ENCODE measurements at regions not wholly inside any gene's neighbourhood (a gene's known extent, or its start where the extent isn't known, plus 50 kb on each side); places are given as distances from the start of the nearest gene placed in this dataset.

DNA sequence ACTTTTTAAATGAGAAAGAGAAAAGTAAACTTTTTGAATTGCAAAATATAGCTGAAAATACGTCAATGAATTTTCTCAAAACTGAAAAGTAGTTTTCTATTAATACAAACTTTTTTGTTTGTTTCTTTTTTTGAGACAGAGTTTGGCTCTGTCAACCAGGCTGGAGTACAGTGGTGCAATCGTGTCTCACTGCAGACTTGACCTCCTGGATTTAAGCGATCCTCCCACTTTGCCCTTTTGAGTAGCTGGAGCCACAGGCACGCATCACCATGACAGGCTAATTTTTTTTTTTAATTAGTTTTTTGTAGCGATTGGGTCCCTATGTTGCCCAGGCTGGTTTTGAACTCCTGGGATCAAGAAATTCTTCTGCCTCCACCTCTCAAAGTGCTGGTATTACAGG lies 610.4 kb downstream of the ELAVL2 start:
- DNase-seq, result no peak

DNA sequence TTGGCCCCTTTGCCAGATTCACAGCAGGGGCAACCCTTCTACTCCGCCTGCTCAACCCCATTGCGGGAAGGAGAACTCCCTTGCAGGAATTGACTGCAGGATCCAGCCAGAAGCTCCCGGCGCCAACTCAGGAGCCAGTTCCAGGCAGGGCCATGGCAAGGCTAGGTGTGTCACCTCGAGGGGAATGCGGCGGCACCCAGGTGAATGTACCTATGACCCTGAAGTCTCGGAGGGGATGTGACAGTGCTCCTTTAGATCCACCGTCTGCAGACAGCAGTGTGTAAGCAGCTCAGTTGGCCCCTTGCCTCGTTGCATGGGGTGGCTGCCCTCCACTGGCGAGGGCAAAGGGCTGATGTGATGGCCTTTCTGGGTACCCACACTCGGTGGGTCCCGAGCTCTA lies 606.6 kb downstream of the ELAVL2 start:
- no peak for DNase-seq

DNA sequence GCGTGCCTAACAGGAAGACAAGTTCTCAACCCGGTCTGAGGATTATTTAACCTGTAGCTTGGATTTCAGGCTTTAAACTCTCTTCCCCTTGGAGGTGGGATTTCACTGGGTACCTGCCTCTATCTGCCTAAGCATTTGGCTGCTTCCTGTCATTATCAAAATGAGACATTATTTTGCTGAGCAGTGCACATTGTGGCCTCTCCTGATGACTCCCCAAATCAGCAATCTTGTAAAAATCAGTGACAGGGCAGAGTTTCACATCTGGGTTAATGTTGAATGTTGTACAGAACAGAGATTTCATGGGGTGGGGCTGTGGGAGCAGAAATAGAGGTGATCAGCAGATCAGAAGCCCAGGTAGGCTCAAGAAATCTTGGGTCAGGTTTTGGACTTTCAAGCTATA lies 605.9 kb downstream of the ELAVL2 start:
- DNase-seq, result no peak

DNA sequence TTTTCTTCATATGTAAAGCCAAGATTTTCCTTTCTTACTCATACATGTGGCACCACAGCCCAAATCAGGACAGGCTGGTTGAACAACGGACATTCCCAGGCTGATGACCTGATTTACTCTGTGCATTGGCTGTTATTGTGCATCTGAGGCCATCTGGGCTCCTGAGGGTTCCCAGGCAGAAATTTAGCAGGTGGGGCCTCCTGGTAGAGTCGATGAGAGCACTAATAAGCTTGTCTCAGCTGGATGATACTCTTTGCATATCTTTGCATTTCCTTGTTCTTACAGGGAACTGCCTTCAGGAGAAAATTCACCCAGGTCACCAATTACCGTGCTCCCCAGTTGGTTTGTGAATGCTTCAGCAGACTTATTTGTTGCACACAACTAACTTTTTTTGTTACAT lies 605.1 kb downstream of the ELAVL2 start:
- no peak for DNase-seq

DNA sequence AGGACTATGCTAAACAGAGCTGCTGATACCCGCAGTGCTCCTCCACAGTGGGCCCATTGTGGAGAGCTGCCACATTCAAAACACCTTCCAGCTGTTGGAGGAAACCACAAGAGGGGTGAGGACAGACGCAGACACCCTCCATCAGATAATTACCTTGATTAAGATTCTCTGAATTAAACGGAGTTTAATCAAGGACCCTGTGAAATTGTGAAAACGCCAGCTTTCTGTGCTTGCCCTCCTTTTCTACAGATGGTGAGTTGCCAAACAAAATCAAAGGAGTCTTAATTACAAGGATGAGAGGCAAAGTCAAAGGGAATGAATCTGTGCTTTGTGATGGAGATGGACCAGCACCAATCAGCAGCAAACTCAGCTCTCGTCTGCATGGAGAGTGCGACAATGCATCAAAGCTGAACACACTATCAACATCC lies 596.1 kb downstream of the ELAVL2 start:
- no peak for DNase-seq

DNA sequence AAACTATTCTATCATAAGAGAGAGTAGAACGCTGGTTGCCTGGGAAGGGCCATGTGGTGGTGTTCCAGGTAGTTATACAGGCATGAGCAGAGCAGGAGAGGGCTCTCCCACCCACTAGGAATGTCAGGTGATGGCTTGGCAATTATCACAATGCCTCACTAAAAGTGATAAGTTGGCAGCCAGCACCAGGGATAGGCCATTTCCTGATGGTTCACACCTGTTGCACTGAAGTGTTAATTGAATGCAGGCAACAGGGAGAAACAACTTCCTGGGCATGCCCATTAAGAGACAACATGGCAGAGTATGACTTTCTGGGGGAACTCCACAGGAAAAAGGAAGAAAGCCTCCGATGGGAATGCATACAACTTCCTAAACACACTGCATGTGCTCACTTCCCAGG lies 593.2 kb downstream of the ELAVL2 start:
- no peak for DNase-seq

DNA sequence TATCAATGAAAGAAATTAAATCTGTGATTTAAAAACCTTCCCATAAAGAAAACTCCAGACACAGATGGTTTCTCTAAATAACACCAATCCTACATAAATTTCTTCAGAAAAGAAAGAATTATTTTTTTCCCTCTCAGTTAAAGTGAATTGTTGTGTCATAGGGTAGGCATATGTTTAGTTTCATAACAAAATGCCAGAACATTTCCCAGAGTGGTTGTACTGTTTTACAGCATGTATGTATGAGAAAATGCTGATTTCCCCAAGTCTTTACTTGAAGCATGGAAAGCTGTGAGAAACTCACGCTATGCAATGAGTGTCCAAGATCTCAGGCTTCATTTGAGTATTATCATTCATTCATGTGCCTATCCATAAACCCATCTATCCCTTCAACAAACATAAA lies 582.5 kb downstream of the ELAVL2 start:
- no peak for DNase-seq

DNA sequence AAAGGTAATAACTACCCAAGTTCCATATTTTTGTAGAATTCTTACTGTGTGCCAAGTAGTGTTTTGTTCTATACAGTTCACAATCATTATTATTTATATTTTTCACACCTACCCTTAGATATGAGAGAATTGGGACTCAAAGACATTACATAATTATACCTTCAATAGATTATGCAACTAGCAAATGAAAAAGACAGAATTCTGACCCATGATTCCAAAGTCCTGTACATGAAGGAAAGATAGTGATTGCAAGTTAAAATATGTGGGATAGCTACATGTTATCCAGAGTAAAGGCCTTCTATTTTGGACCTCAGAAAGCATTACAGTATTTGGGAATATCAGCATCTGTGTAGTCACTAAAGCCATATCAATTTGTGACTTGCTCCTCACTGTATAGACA lies 581.0 kb downstream of the ELAVL2 start:
- no peak for DNase-seq

DNA sequence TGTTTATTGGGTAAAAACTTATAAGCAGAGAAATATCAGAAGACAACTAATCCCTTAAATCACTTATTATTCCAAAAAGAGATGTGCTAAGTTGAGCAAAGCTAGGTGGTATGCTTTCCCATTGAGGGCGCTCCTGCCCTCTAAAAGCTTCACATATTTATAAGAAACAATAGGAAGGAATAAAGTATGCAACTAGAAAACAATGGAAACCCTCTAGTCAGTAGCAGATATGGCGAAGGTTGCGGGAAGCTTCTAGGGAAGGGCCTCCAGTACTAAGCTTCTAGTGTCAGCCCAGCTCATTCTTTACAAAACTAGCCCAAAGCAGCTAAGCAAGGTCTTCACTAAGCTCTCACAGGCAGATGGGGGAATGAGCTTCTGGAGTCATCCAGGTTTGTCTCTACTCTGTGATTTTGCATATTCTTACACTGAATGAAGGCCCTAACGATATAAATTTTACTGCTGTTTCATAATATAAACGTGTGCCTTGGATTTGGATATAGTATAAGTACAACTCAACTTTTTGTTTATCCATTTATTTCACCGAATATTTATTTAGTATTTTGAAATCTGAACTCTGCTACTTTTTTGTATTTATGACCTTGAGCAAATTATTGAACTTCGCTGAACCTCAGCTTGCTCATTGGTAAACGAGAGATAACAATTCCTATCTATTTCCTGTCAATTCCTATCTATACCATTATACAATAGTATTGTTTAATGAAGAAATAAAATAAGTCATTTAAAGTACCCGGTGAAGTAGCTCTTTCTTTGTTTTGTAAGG lies 571.4 kb downstream of the ELAVL2 start:
- DNase-seq, result no peak

DNA sequence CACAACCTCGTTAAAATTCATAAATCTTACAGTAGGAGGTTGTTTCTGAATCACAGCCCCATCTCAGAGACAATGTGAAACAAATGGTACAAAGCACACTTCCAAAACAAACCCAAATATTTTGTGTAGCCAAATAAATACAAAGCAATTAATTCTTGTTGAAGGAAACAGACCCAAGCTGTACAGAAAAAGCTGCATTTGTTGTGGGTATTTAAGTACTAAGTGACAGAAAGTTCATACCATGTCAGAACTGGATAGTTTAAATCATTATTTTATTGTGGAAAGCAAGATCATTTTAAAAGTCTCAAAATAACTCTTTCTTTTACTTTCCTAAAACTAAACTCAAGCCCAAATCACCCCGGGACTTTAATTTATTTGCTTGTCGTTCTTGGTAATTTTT lies 570.7 kb downstream of the ELAVL2 start:
- DNase-seq, result no peak

DNA sequence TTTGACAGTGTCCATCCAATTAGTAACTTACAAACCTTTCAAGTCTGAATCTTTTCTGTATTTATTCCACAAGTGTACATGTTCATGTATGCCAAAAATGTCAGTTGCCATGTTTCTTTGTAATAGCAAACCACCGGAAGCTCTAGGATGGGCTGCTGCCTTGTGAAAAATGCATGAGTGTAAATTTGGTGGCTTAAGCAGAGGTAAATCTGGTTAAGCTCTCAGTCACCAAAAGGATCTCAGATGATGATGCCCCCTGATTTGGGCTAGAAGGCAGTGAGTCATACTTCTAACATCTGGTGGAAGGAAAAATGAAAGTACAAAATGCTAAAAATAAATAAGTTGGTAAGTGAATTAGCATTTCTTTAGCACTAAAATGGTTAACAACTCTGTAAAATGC lies 567.5 kb downstream of the ELAVL2 start:
- no peak for DNase-seq

DNA sequence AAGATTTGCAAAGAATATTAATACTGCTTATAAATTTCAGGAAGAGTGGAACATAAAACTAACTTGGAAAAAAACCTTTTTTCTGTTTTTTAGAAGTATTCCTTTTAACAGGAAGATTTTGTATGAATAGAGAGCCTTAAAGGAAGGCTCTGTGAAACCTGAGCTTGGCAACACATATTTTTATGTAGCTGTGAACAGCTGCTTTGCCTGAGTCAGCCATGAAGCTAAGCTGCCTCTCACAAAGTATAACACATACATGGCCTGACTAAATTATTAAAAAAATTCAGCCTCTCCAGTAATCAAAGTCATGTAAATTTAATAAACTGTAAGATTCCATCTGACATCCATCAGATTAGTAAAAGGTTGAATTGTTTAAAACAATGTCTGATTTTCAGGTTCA lies 547.5 kb downstream of the ELAVL2 start:
- no peak for DNase-seq

DNA sequence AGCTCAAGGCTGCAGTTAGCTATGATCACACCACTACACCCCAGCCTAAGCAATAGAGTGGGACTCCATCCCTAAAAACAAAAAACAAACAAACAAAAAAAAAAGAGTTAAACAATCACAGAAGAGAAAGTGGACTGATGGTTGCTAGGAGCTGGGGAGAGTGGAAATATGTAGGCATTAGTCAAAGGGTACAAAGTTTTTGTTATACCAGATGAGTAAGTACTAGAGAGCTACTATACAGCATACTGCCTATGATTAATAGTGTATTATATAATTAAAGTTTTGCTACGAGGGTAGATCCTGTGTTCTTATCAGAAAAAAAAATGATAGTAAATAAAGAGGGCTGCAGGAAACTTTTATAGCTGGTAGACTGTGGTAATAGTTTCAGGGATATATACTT lies 538.6 kb downstream of the ELAVL2 start:
- DNase-seq, result no peak

DNA sequence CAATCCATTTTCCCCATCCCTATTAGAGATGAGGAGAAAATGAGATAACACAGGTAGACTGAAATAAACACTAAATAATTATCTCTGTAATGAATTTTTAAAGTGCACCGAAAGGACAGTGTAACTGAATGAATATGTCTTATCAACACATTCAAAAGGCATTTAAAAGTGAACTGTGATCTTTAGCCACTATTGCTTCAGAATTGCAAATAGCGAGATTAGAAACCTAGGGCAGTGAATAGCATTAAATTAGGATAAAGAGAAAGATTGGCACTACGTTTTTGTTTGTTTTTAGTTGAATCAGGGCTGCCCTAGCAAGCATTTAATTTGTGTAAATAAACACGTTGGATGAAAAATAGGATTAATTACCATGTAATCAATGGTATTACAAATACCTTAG lies 537.5 kb downstream of the ELAVL2 start:
- no peak for DNase-seq

DNA sequence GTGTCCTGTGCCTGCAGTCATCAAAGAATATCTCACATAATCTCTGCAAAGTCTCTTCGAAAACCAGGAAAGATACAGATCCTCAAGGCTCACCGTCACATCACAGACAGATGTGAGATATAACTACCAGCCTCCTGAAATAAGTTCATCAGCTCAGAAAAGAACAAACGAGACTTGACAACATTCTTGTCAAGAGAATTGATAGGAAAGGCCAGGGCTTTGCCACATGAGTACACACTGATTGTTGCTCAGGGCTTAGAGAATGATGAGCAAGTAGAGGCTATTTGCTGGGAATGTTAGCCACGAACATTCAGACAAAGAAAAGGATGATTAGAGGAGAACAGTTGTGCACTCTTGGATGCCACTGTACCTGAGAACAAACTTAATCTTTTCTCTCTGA lies 535.1 kb downstream of the ELAVL2 start:
- DNase-seq, result no peak

DNA sequence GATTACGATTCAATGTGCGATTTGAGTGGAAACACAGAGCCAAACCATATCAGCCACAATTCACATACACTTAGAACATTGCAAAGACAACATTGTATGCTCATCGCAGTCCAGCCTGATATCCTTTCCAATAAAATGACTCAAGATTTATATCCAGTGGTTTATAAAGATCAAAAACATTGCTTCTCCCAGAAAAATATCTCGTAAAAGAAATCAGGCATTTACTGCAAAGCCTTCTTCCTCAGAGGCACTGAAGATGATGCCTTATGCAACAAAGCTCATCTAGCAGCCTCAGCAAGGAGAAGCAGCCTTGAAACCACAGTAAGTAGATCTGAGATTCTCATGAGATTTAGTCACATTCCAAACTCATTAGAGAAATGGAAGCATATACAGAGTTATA lies 523.8 kb downstream of the ELAVL2 start:
- DNase-seq, result no peak

DNA sequence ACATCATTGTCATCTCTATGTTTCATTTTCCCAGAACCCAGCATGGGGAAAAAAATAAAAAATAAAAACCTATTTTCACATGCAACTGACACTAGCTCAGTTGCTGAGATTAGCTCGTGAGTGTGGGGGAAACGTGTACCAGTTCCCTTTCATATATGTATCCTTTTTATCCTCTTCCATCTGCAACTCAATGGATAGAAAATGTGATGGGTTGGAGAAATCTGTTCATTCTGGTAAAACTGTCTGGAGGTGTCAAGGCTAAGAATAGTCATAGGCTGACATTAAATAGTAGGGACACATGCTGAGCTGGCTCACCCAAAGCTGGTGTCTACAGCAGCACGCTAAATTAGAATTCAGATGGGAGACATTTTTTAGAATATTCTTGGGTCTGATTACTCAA lies 519.3 kb downstream of the ELAVL2 start:
- DNase-seq, result no peak

DNA sequence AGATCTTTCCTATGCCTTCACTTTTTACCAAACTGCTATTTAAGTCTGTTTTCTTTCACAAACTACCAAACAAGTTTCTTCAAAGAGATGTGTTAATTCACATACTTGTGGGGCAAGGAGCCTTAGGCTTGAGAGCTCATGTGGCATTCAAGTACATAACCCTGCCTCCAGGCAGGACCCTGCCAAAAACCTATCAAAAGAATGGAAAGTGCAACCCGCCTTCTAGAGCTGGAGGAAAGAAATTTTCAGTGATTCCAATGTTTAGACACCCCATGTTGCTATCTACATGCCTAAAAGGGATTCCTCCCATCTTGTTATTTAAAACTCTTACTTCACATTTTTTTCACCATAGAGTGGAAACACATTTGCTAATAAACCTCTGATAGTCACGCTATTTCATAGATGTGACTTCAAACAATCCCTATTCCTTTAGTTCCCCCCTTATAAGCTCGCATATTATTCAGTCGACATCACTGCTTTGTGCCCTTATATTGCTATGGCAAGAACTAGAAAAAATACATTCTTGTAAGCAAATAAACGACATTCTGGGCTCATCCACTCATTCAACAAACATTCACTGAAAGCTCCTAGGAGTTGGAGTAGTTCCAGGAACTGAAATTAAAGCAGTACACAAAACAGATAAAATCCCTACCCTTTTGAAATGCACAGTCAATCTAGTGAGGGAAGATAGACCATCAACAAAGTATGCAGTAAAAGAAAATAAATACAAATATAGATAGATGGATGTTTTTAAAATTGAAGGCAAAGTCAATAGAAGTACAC lies 518.1 kb downstream of the ELAVL2 start:
- no peak for DNase-seq

DNA sequence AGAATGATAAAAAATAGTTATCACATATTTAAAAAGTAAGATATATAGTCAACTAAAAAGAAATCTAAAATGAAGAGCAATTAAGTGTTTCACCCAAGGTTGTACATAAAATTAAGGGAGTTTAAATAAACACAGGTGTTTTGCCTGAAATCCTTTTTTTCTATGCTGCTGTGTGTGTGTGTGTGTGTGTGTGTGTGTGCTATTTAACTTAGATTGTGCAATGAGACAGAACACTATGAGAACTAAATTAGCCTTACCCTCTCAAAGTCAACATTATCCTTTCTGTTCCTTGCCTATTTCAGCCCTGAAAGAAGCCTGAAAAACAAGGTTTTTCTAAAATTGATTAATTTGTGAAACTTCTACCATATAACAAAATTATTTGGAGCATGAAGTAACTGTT lies 516.2 kb downstream of the ELAVL2 start:
- DNase-seq, result no peak

DNA sequence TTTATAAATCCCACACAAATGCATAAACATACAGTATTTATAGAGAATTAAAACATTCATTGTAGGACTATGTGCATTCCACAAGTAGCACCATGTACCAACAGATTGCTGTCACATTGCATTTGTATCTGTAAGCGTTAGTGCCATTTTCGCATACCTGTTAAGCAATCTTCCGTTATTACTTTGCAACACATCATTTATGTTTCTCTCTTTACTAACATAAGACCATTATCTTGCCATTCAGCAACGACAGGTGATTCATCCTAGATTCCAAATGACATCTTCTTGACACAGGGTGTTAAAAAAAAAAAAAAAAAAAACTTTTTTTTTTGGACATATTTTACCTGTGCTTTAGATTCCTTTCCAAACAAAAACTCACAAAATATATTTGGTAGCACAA lies 511.8 kb downstream of the ELAVL2 start:
- DNase-seq, result no peak

DNA sequence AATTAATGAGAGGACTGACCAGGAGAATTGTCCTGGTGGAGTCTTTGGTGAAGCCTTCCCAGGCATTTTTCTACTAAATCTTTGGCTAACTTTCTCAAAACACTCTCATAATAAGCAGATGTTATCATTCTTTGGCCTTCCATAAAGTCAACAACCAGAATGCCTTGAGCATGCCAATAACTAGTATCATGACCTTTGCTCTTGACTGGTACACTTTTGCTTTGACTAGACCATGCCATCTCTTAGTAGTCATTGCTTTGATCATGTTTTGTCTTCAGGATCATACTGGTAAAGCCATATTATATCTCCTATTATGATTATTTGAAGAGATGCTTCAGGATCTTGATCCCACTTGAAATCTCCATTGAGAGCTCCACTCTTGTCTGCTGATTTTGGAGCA lies 506.9 kb downstream of the ELAVL2 start:
- DNase-seq, result no peak

DNA sequence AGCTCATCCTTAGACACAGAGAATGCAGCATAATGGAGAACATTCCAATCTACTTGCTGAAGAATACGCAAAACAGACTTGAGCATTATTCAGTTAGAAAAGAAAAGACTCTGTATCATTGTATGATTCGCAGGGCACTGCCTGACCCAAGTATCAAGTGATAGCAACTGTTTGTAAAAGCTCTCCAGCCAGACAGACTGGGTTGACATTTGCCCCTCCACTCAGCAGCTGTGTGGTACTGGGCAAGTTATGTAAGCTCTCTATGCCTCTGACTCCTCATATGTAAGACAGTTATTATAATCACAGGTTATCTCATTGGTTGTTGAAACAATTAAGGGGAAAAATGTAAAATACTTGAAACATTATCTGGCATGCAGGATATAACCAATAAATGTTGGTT lies 505.0 kb downstream of the ELAVL2 start:
- DNase-seq, result no peak

DNA sequence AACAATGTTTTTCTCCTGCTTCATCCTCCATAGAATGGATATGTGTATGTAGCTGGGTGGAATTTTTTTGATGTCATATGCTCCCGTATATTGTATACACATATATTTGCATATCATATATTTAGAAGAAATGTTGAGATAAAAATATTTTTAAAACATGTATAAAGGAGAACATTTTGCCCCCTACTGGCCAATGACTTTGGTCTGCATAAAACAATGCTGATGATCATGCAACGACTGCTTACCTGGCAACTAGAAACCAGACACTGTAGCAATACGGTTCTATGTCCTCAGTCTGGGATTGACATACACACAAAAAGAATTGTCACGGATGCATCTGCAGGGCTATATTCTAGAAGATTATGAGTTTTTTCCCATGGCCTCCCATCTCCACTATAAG lies 503.6 kb downstream of the ELAVL2 start:
- no peak for DNase-seq

DNA sequence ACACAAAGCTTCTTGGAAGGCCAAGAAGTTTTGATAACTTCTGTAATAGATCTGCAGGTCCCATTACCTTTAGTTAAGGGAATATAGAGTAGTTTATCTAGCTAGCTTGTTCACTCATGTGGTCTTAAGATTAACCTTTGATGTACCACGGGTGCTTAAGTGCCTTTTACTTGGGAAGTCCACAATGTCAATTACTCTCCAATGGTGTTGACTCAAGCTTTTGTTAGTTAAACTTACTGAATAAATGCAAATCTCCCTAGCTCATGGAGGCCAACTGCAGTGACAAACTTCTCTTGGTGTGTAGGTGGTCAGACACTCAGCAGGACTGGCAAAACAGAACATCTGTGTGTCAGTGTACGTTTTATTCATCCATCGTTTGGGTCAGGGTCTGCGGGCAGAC lies 501.5 kb downstream of the ELAVL2 start:
- no peak for DNase-seq

DNA sequence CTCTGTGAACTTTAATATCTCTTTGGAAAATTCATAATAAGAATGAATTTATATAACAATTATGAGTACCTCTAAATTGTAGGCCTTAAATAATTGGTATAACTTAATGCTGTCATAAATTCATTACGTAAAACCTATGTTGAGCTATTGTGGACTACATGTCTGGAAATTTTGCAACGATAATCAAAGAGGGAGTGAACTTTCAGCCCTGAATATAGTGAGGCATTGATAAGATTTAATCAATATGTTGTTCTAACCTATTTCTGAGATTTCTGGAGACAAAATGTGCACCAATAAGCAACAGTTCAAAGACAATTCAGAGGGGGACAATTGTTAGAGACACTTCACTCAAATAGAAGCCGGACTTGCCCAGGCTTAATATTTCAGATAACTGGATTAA lies 499.4 kb downstream of the ELAVL2 start:
- DNase-seq, result no peak

All from kidney glomerular epithelial cell (primary cell).